ENCODE measurements at regions not wholly inside any gene's neighbourhood (a gene's known extent, or its start where the extent isn't known, plus 50 kb on each side); places are given as distances from the start of the nearest gene placed in this dataset.

DNA sequence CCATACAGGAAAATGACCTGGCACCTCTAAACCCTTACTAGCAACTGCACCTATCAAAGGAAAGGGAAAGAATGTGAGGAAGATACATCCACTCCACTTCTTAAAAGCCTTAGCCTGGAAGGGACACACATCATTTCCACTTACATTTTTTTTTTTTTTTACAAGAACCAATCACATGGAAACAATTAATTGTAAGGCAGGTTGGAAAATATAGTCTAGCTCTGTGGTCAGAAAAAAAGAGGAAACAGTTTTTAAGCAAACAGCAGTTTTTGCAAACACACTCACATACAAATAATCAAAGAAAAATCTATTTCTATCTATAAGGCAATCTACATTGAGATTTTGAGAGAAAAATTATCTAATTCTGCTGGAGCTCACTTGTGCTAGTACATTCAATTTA is 98.9 kb upstream of the SPRED1 start:
- Histone ChIP-seq H3K4me2 (ENCODE audit: low read length) (no peak overlapping the region), H3K36me3 (ENCODE audit: control insufficient read depth in 1 of 2, insufficient read depth in 2 of 2, low read length in 2 of 2) (no peaks in the 10 kb centered on the region), H3K9me2 (ENCODE audit: insufficient read depth) (no peaks in the 10 kb centered on the region), H3K4me1 (ENCODE audit: control insufficient read depth in 1 of 2, insufficient read depth in 2 of 2, low read length in 2 of 2) (no peaks in the 10 kb centered on the region), H3K4me3 (replicated peaks in 1 of 2; ENCODE audit: low read depth in 1 of 2, low read length in 2 of 2) (no peak overlapping the region), H3K79me2 (ENCODE audit: insufficient read depth, low read length) (no peaks in the 10 kb centered on the region), H3K9ac (ENCODE audit: low read length) (no peak overlapping the region), H2AFZ (ENCODE audit: low read depth, low read length, poor library complexity, severe bottlenecking) (no peak overlapping the region), H4K20me1 (ENCODE audit: insufficient read depth) (no peaks in the 10 kb centered on the region), H3K27me3 (ENCODE audit: insufficient read depth, low read length) (no peaks in the 10 kb centered on the region), H3K27ac (ENCODE audit: low read depth, low read length) (no peak overlapping the region), H3K9me3 (ENCODE audit: control insufficient read depth in 1 of 2, insufficient read depth in 1 of 2, low read depth in 1 of 2, low read length in 2 of 2) (peaks cover 0 to 5% of the 10 kb centered on the region in 2 experiments; a peak in 1 of 4 replicates)
- DNase-seq (ENCODE audit: low read depth, low spot score) (no peak), ATAC-seq (no peak)
- CTCF ChIA-PET, result no interaction called here
- TF ChIP-seq SIN3A (IDR thresholded peaks at IDR 0.05; ENCODE audit: low read depth) (no peak), YY1 (IDR thresholded peaks at IDR 0.05; ENCODE audit: extremely low read depth, insufficient replicate concordance, low read depth, low read length) (no peak), ZFX (IDR thresholded peaks at IDR 0.05) (no peak), ELF1 (IDR thresholded peaks at IDR 0.05; ENCODE audit: borderline replicate concordance, low read depth) (no peak)
- no TSS peak for BruUV-seq (replicated peaks)
- intact Hi-C loops (cut with micrococcal nuclease), result no loop called here
- RAD21 ChIA-PET (ENCODE audit: low non-redundant PET in 1 of 2, low total read pairs in 2 of 2, uncharacterized antibody in 2 of 2, unreplicated experiment in 2 of 2), result no interaction called here
- POLR2A ChIA-PET, result no interaction called here

DNA sequence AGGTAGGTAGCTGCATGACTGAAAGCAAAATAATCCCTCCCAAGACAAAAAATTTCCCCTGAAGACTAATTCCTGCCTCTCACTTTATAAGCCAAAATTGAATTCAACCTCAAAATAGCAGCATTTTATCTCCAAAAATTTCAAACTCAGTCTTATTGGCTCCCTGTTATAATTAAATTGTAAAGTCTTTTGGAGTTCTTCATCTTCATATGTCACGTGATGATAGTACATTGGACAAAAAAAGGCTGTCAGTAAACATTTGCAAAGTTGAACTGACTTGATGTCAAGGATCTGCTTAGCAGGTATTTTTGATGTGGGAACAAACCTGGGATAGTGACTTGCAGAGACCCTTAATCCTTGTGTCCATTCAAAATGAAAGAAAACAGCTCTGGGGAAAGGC is 98.4 kb upstream of the SPRED1 start:
- Histone ChIP-seq H3K36me3 (ENCODE audit: control insufficient read depth in 1 of 2, insufficient read depth in 2 of 2, low read length in 2 of 2) (no peaks in the 10 kb centered on the region), H3K9me2 (ENCODE audit: insufficient read depth) (no peaks in the 10 kb centered on the region), H2AFZ (ENCODE audit: low read depth, low read length, poor library complexity, severe bottlenecking) (no peak overlapping the region), H3K4me1 (ENCODE audit: control insufficient read depth in 1 of 2, insufficient read depth in 2 of 2, low read length in 2 of 2) (no peaks in the 10 kb centered on the region), H3K4me2 (ENCODE audit: low read length) (no peak overlapping the region), H3K79me2 (ENCODE audit: insufficient read depth, low read length) (no peaks in the 10 kb centered on the region), H4K20me1 (ENCODE audit: insufficient read depth) (no peaks in the 10 kb centered on the region), H3K9ac (ENCODE audit: low read length) (no peak overlapping the region), H3K27me3 (ENCODE audit: insufficient read depth, low read length) (no peaks in the 10 kb centered on the region; the same call in 1 of the 2 replicates), H3K4me3 (replicated peaks in 1 of 2; ENCODE audit: low read depth in 1 of 2, low read length in 2 of 2) (no peak overlapping the region), H3K27ac (ENCODE audit: low read depth, low read length) (no peak overlapping the region), H3K9me3 (ENCODE audit: control insufficient read depth in 1 of 2, insufficient read depth in 1 of 2, low read depth in 1 of 2, low read length in 2 of 2) (peaks cover 0 to 5% of the 10 kb centered on the region in 2 experiments; a peak in 1 of 4 replicates)
- BruUV-seq (replicated peaks), result no TSS peak
- no peak for DNase-seq (ENCODE audit: low read depth, low spot score)
- ChIA-PET RAD21 (ENCODE audit: low non-redundant PET in 1 of 2, low total read pairs in 2 of 2, uncharacterized antibody in 2 of 2, unreplicated experiment in 2 of 2) (no interaction called here), CTCF (no interaction called here), POLR2A (no interaction called here)
- no peak for ATAC-seq
- intact Hi-C loops (cut with micrococcal nuclease), result no loop called here
- TF ChIP-seq ELF1 (IDR thresholded peaks at IDR 0.05; ENCODE audit: borderline replicate concordance, low read depth) (no peak), ZFX (IDR thresholded peaks at IDR 0.05) (no peak), JUND (IDR thresholded peaks at IDR 0.05) (no peak), EZH2phosphoT487 (IDR thresholded peaks at IDR 0.05; ENCODE audit: borderline replicate concordance) (no peak), POLR2A (IDR thresholded peaks at IDR 0.05; ENCODE audit: borderline replicate concordance, extremely low read depth, insufficient read depth, insufficient read length) (no peak), SRF (IDR thresholded peaks at IDR 0.05; ENCODE audit: low read depth) (no peak), POLR2AphosphoS5 (IDR thresholded peaks at IDR 0.05; ENCODE audit: low read depth, low read length) (no peak), CEBPB (IDR thresholded peaks at IDR 0.05; ENCODE audit: low read depth) (no peak), TCF7L2 (IDR thresholded peaks at IDR 0.05; ENCODE audit: borderline replicate concordance, extremely low read depth, insufficient read depth, insufficient read length) (no peak), SP1 (IDR thresholded peaks at IDR 0.05; ENCODE audit: low read depth) (no peak), EZH2 (IDR thresholded peaks at IDR 0.05) (no peak)
- TF ChIP-seq, protein P1, sequence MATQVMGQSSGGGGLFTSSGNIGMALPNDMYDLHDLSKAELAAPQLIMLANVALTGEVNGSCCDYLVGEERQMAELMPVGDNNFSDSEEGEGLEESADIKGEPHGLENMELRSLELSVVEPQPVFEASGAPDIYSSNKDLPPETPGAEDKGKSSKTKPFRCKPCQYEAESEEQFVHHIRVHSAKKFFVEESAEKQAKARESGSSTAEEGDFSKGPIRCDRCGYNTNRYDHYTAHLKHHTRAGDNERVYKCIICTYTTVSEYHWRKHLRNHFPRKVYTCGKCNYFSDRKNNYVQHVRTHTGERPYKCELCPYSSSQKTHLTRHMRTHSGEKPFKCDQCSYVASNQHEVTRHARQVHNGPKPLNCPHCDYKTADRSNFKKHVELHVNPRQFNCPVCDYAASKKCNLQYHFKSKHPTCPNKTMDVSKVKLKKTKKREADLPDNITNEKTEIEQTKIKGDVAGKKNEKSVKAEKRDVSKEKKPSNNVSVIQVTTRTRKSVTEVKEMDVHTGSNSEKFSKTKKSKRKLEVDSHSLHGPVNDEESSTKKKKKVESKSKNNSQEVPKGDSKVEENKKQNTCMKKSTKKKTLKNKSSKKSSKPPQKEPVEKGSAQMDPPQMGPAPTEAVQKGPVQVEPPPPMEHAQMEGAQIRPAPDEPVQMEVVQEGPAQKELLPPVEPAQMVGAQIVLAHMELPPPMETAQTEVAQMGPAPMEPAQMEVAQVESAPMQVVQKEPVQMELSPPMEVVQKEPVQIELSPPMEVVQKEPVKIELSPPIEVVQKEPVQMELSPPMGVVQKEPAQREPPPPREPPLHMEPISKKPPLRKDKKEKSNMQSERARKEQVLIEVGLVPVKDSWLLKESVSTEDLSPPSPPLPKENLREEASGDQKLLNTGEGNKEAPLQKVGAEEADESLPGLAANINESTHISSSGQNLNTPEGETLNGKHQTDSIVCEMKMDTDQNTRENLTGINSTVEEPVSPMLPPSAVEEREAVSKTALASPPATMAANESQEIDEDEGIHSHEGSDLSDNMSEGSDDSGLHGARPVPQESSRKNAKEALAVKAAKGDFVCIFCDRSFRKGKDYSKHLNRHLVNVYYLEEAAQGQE (IDR thresholded peaks at IDR 0.05; ENCODE audit: low read depth), result no peak
- TF ChIP-seq, protein P2, sequence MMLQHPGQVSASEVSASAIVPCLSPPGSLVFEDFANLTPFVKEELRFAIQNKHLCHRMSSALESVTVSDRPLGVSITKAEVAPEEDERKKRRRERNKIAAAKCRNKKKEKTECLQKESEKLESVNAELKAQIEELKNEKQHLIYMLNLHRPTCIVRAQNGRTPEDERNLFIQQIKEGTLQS (IDR thresholded peaks at IDR 0.05), result no peak
- TF ChIP-seq, protein P3, sequence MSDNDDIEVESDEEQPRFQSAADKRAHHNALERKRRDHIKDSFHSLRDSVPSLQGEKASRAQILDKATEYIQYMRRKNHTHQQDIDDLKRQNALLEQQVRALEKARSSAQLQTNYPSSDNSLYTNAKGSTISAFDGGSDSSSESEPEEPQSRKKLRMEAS (IDR thresholded peaks at IDR 0.05), result no peak
- TF ChIP-seq, protein P4, sequence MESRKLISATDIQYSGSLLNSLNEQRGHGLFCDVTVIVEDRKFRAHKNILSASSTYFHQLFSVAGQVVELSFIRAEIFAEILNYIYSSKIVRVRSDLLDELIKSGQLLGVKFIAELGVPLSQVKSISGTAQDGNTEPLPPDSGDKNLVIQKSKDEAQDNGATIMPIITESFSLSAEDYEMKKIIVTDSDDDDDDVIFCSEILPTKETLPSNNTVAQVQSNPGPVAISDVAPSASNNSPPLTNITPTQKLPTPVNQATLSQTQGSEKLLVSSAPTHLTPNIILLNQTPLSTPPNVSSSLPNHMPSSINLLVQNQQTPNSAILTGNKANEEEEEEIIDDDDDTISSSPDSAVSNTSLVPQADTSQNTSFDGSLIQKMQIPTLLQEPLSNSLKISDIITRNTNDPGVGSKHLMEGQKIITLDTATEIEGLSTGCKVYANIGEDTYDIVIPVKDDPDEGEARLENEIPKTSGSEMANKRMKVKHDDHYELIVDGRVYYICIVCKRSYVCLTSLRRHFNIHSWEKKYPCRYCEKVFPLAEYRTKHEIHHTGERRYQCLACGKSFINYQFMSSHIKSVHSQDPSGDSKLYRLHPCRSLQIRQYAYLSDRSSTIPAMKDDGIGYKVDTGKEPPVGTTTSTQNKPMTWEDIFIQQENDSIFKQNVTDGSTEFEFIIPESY (IDR thresholded peaks at IDR 0.05; ENCODE audit: extremely low read depth, insufficient replicate concordance, low read length), result no peak

All from HCT116 (cell line).